Fibroblast of villous mesenchyme (primary cell): ENCODE measurements at regions not wholly inside any gene's neighbourhood (a gene's known extent, or its start where the extent isn't known, plus 50 kb on each side); places are given as distances from the start of the nearest gene placed in this dataset.
A peak's percentile ranks its signal among the peaks of the same experiment; 100 is the strongest.

ENCODE experiments used
- DNase-seq: peaks from one replicate; pipeline ENCODE4 v3.0.0-alpha.2; 2010; ENCODE audit warnings: low read depth
- H3K4me3 ChIP-seq: 2 replicates; pipeline ENCODE4 v1.5.1; 2011; ENCODE audit warnings: low read depth, mild to moderate bottlenecking, low read length
- CTCF ChIP-seq: IDR thresholded peaks from 2 replicates; pipeline ENCODE4 v1.5.1; 2012; ENCODE audit warnings: low read depth, mild to moderate bottlenecking, low read length; ENCODE audit not compliant: insufficient read depth

- peak; percentile 21 for DNase-seq
- no peak for TF ChIP-seq CTCF
- no peak overlapping the region for H3K4me3 ChIP-seq
Observed at GRCh38 chr2:21418456-21418855, 294.7 kb downstream of the TDRD15 start.

- TF ChIP-seq CTCF, result no peak
- DNase-seq, result peak; percentile 18
- H3K4me3 ChIP-seq, result no peak overlapping the region
Observed at GRCh38 chr2:21420553-21421335, 297.0 kb downstream of the TDRD15 start.

GRCh38 chr2:21422050-21422449 lies 298.3 kb downstream of the TDRD15 start:
- peak; percentile 11 for DNase-seq
- H3K4me3 ChIP-seq, result no peak overlapping the region
- peak; percentile 29 for TF ChIP-seq CTCF

GRCh38 chr2:21422724-21423522 lies 299.2 kb downstream of the TDRD15 start:
- H3K4me3 ChIP-seq, result no peak overlapping the region
- no peak for TF ChIP-seq CTCF
- DNase-seq, result peak; percentile 65

GRCh38 chr2:21423854-21424253 lies 300.1 kb downstream of the TDRD15 start:
- TF ChIP-seq CTCF, result no peak
- no peak for DNase-seq
- no peak overlapping the region for H3K4me3 ChIP-seq

- no peak overlapping the region for H3K4me3 ChIP-seq
- no peak for DNase-seq
- TF ChIP-seq CTCF, result no peak
Observed at GRCh38 chr2:21424375-21424774, 300.6 kb downstream of the TDRD15 start.
